Tibial nerve (tissue), 4 donors: ENCODE measurements at regions not wholly inside any gene's neighbourhood (a gene's known extent, or its start where the extent isn't known, plus 50 kb on each side); places are given as distances from the start of the nearest gene placed in this dataset.
"Not testable (repeated sequence)": the region's sequence is repeated elsewhere in the genome, so short reads cannot be mapped to it uniquely, and the experiment has no call there.

ENCODE experiments used
- DNase-seq, 2 donors: peaks; one replicate each; pipeline ENCODE4 v3.0.0-alpha.2; 2019; ENCODE audit warnings: low spot score in 2 of 2
- H3K27ac ChIP-seq, 4 donors: fragments of 200-600 bp; sonication (generic) in 3 of 4; one replicate each; pipeline ENCODE4 v1.5.1; 2017 to 2019; ENCODE audit warnings: mild to moderate bottlenecking in 1 of 4
- H3K27me3 ChIP-seq, 2 donors: fragments of 200-600 bp; sonication (generic) in 1 of 2; one replicate each; pipeline versions ENCODE4 v1.5.1 to v1.6.0; 2017 to 2019
- H3K36me3 ChIP-seq, 3 donors: fragments of 200-600 bp; sonication (generic); one replicate each; pipeline ENCODE4 v1.5.1; 2018 to 2019
- H3K4me1 ChIP-seq, 4 donors: fragments of 200-600 bp; sonication (generic) in 3 of 4; one replicate each; pipeline ENCODE4 v1.5.1; 2017 to 2019
- H3K4me3 ChIP-seq, 4 donors: fragments of 200-600 bp; sonication (generic) in 3 of 4; one replicate each; pipeline ENCODE4 v1.5.1; 2017 to 2019; ENCODE audit warnings: mild to moderate bottlenecking in 1 of 4, moderate library complexity in 1 of 4
- H3K9me3 ChIP-seq, 4 donors: fragments of 200-600 bp; sonication (generic) in 3 of 4; one replicate each; pipeline ENCODE4 v1.5.1; 2017 to 2019
- CTCF ChIP-seq, 5 experiments: fragments of 200-600 bp in 3 of 5; fragments of 450-650 bp in 2 of 5; sonication (generic) in 3 of 5; IDR thresholded peaks; one replicate each; pipeline ENCODE4 v1.5.1; 2016 to 2019; ENCODE audit warnings: antibody characterized with exemption in 5 of 5, mild to moderate bottlenecking in 3 of 5, moderate library complexity in 2 of 5
- EP300 ChIP-seq, 2 donors: sonication (generic); formaldehyde crosslinking; IDR thresholded peaks; one replicate each; pipeline ENCODE4 v1.6.1; 2017; ENCODE audit warnings: antibody characterized with exemption in 2 of 2, mild to moderate bottlenecking in 1 of 2
- POLR2A ChIP-seq, 2 donors: fragments of 450-650 bp; IDR thresholded peaks; one replicate each; pipeline ENCODE4 v1.6.1; 2017; ENCODE audit warnings: antibody characterized with exemption in 2 of 2, mild to moderate bottlenecking in 2 of 2, moderate library complexity in 2 of 2
- WGBS, 2 donors: methylation state at CpG; one replicate each; pipeline ENCODE4 v1.1.5; 2018; 5-methylcytosine and 5-hydroxymethylcytosine counted together

- DNase-seq, result no peak
- H3K9me3 ChIP-seq, result no peaks in the 10 kb centered on the region
- H3K27ac ChIP-seq, result no peak overlapping the region
- no peaks in the 10 kb centered on the region for H3K4me1 ChIP-seq
- WGBS, 2 donors, result 50 to 53% methylated on average over 10 of the region's 10 CpGs
- H3K36me3 ChIP-seq, result no peaks in the 10 kb centered on the region
- H3K27me3 ChIP-seq, result no peaks in the 10 kb centered on the region
- no peak for TF ChIP-seq EP300 (IDR thresholded peaks at IDR 0.05)
- TF ChIP-seq POLR2A (IDR thresholded peaks at IDR 0.05), result no peak
- no peak for TF ChIP-seq CTCF (IDR thresholded peaks at IDR 0.05)
- H3K4me3 ChIP-seq, result no peak overlapping the region
Measured at GRCh38 chr3:110886222-110886893, 185.3 kb upstream of the NECTIN3 start.

GRCh38 chr3:110887176-110887575, 184.4 kb upstream of the NECTIN3 start:
- Histone ChIP-seq H3K36me3 (no peaks in the 10 kb centered on the region), H3K9me3 (no peaks in the 10 kb centered on the region), H3K4me3 (no peak overlapping the region), H3K27ac (no peak overlapping the region), H3K4me1 (no peaks in the 10 kb centered on the region), H3K27me3 (no peaks in the 10 kb centered on the region)
- no peak for DNase-seq
- no peak for TF ChIP-seq POLR2A (IDR thresholded peaks at IDR 0.05)
- WGBS, 2 donors, result 94 to 97% methylated on average over 1 of the region's 1 CpG

- H3K4me3 ChIP-seq, H3K4me1 ChIP-seq, H3K27ac ChIP-seq, H3K9me3 ChIP-seq, H3K36me3 ChIP-seq, DNase-seq, H3K27me3 ChIP-seq: not testable (repeated sequence)
- 96% methylated on average over 27 to 31 of the region's 33 CpGs for WGBS, 2 donors
Measured at GRCh38 chr3:110888625-110889375, 182.8 kb upstream of the NECTIN3 start.

GRCh38 chr3:110889376-110889699, 182.3 kb upstream of the NECTIN3 start:
- not testable (repeated sequence) for H3K4me3 ChIP-seq, H3K27me3 ChIP-seq, H3K27ac ChIP-seq, H3K4me1 ChIP-seq, DNase-seq, H3K36me3 ChIP-seq, H3K9me3 ChIP-seq
- 82% methylated on average over 2 of the region's 3 CpGs; no CpG with 5 or more reads in 1 of the 2 donors for WGBS, 2 donors

DNA sequence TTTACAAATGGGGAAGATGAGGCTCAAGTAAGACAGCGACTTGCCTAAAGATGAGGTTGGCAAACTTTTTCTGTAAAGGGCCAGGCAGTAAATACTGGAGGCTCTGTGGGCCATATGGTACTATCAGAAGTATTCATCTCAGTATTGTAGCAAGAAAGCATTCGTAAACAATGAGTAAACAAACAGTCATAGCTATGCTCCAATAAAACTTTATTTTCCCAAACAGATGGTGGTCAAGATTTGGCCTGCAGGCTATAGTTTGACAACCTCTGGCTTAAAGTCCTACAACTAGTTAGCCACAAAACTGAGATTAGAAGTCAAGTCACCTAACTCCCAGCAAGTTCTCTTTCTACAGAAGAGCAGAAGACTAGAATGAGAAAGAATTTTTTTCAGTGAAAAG, 177.0 kb upstream of the NECTIN3 start:
- no peaks in the 10 kb centered on the region for H3K4me1 ChIP-seq
- H3K27ac ChIP-seq, result no peak overlapping the region
- WGBS, 2 donors, result 88 to 94% methylated on average over 2 of the region's 2 CpGs
- TF ChIP-seq CTCF (IDR thresholded peaks at IDR 0.05) (no peak), EP300 (IDR thresholded peaks at IDR 0.05) (no peak), POLR2A (IDR thresholded peaks at IDR 0.05) (no peak)
- no peaks in the 10 kb centered on the region for H3K36me3 ChIP-seq
- no peaks in the 10 kb centered on the region for H3K9me3 ChIP-seq
- H3K27me3 ChIP-seq, result no peaks in the 10 kb centered on the region
- no peak overlapping the region for H3K4me3 ChIP-seq
- no peak for DNase-seq

DNA sequence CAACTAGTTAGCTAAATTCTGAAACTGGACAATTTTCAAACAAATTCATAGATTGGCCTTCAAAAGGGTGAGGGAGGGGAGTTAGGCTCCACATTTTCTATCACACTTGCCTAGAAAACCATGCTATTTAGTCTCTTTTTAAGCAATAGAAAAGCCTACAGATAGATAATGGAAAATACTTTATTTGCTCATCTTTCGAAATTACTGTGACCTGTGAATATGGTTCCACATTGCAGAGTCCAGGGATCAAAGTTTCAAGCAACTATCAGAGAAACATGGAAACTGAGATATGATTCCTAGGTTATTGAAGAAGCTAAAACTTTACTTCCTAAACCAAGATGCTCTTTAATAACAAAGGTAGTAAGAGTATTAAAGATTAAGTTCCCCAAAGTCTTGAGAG, 176.6 kb upstream of the NECTIN3 start:
- TF ChIP-seq EP300 (IDR thresholded peaks at IDR 0.05) (no peak), POLR2A (IDR thresholded peaks at IDR 0.05) (no peak)
- WGBS, 2 donors, result 92 to 95% methylated on average over 1 of the region's 1 CpG
- no peaks in the 10 kb centered on the region for H3K9me3 ChIP-seq

DNA sequence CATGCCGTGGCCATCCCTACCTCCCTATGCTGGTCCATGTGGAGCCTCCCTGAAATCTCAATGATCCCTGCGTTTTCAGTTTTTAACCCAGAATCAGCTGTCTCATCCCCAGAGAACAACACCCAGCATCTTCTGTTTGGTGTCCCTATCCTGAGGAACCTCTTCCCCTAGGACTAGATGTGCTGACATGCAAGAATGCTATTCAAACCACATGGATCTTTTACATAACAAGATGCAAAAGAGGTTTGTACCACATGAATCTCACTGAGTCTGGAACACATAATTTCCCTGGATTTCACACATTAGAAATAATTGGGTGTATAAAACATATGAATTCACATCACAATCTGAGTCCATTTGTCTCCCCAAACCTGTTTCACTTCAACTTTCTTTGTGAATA, 174.6 kb upstream of the NECTIN3 start:
- H3K36me3 ChIP-seq, result no peaks in the 10 kb centered on the region
- 90 to 94% methylated on average over 2 of the region's 2 CpGs for WGBS, 2 donors
- no peaks in the 10 kb centered on the region for H3K4me1 ChIP-seq
- H3K4me3 ChIP-seq, result no peak overlapping the region
- H3K27me3 ChIP-seq, result no peaks in the 10 kb centered on the region
- H3K9me3 ChIP-seq, result no peaks in the 10 kb centered on the region
- H3K27ac ChIP-seq, result no peak overlapping the region
- DNase-seq, result no peak
- TF ChIP-seq POLR2A (IDR thresholded peaks at IDR 0.05), result no peak
- no peak for TF ChIP-seq CTCF (IDR thresholded peaks at IDR 0.05)
- no peak for TF ChIP-seq EP300 (IDR thresholded peaks at IDR 0.05)

More for the DNA sequence above, 176.6 kb upstream of the NECTIN3 start:
- H3K27ac ChIP-seq, result no peak overlapping the region
- H3K27me3 ChIP-seq, result no peaks in the 10 kb centered on the region
- no peak overlapping the region for H3K4me3 ChIP-seq
- no peaks in the 10 kb centered on the region for H3K36me3 ChIP-seq
- no peak for DNase-seq
- no peaks in the 10 kb centered on the region for H3K4me1 ChIP-seq
